HepG2 (cell line): ENCODE measurements at regions not wholly inside any gene's neighbourhood (a gene's known extent, or its start where the extent isn't known, plus 50 kb on each side); places are given as distances from the start of the nearest gene placed in this dataset.

Source experiments
- ATAC-seq: fragments of 200-7000 bp; cut with Tn5 transposase; 3 replicates; pipeline ENCODE4 v1.9.1; 2020; ENCODE audit warnings: mild to moderate bottlenecking, moderate library complexity
- BruUV-seq: library from RNA; stranded (reverse); fragments of 400-500 nt; replicated peaks from 2 replicates; lab custom pipeline; 2021; lab: Mats Ljungman, UMichigan
- CTCF ChIA-PET: fragments of 300-600 bp; formaldehyde crosslinking; extraction: SDS; loops from one replicate; lab custom pipeline; 2021; ENCODE audit warnings: low total read pairs, inconsistent platforms, low intra/inter-chr PET ratio; lab: Yijun Ruan, JAX
- POLR2A ChIA-PET: fragments of 350-600 bp; sonication (Branson Sonifier 250); formaldehyde crosslinking; loops from one replicate; lab custom pipeline; 2020; ENCODE audit warnings: antibody characterized with exemption, inconsistent platforms; lab: Yijun Ruan, JAX
- DNase-seq: peaks from one replicate; pipeline ENCODE4 v3.0.0-alpha.2; 2015; ENCODE audit warnings: low spot score
- FAIRE-seq: peaks from 3 replicates; lab custom pipeline; 2011; peaks lifted over from hg19 to GRCh38; lab: Jason Lieb, UNC
- H2AFZ ChIP-seq: one replicate; pipeline ENCODE4 v1.6.1; 2011; ENCODE audit warnings: low read length, inconsistent platforms
- H3K27ac ChIP-seq: fragments of 300-600 bp; 3 replicates; pipeline ENCODE4 v1.8.0; 2011; ENCODE audit warnings: mixed run types, mild to moderate bottlenecking, mixed read lengths, low read length, inconsistent platforms; ENCODE audit not compliant: insufficient read depth; ENCODE audit errors: extremely low read length
- H3K27me3 ChIP-seq, 2 experiments: fragments of 200-600 bp in 1 of 2; 2 replicates in 1 of 2; 3 replicates in 1 of 2; pipeline versions ENCODE4 v1.6.0 to v1.8.0; 2011; ENCODE audit warnings: low read length in 2 of 2, mild to moderate bottlenecking in 2 of 2, moderate library complexity in 2 of 2, inconsistent platforms in 1 of 2; ENCODE audit not compliant: insufficient read depth in 2 of 2, control insufficient read depth in 1 of 2
- H3K36me3 ChIP-seq, 2 experiments: fragments of 200-600 bp in 1 of 2; replicated peaks in 1 of 2; 2 replicates in 1 of 2; 3 replicates in 1 of 2; pipeline versions ENCODE4 v1.5.1 to v1.8.0; 2011; ENCODE audit warnings: low read length in 2 of 2, inconsistent platforms in 1 of 2; ENCODE audit not compliant: insufficient read depth in 2 of 2, control insufficient read depth in 1 of 2
- H3K4me1 ChIP-seq: 2 replicates; pipeline ENCODE4 v1.5.1; 2012; ENCODE audit warnings: low read length, inconsistent platforms; ENCODE audit not compliant: insufficient read depth
- H3K4me2 ChIP-seq: 2 replicates; pipeline ENCODE4 v1.6.0; 2011; ENCODE audit warnings: low read depth, low read length, inconsistent platforms
- H3K4me3 ChIP-seq, 3 experiments: fragments of 200-600 bp in 1 of 3; sonication (generic), shearing (Covaris generic) in 1 of 3; replicated peaks in 1 of 3; 2 replicates each; pipeline ENCODE4 v1.5.1; 2011 to 2016; ENCODE audit warnings: low read length in 3 of 3, inconsistent platforms in 2 of 3, low read depth in 2 of 3, mild to moderate bottlenecking in 2 of 3, control low read depth in 1 of 3, mixed read lengths in 1 of 3; ENCODE audit not compliant: insufficient read depth in 1 of 3
- H3K79me2 ChIP-seq: one replicate; pipeline ENCODE4 v1.6.1; 2011; ENCODE audit warnings: low read length, inconsistent platforms; ENCODE audit not compliant: insufficient read depth
- H3K9ac ChIP-seq: 2 replicates; pipeline ENCODE4 v1.6.0; 2011; ENCODE audit warnings: mild to moderate bottlenecking, low read depth, low read length, inconsistent platforms; ENCODE audit not compliant: insufficient read depth
- H3K9me3 ChIP-seq: 2 replicates; pipeline ENCODE4 v1.5.1; 2012; ENCODE audit warnings: mild to moderate bottlenecking, low read length
- H4K20me1 ChIP-seq: 2 replicates; pipeline ENCODE4 v1.6.0; 2011; ENCODE audit warnings: inconsistent platforms, mild to moderate bottlenecking, low read length, moderate library complexity; ENCODE audit not compliant: insufficient read depth
- WIZ ChIP-seq: sonication (generic); formaldehyde crosslinking; IDR thresholded peaks from 2 replicates; pipeline ENCODE4 v1.5.1; 2020; ENCODE audit warnings: mild to moderate bottlenecking, missing genetic modification reagents
- ZNF484 ChIP-seq: sonication (generic); formaldehyde crosslinking; IDR thresholded peaks from 2 replicates; pipeline ENCODE4 v1.5.1; 2020; ENCODE audit warnings: mild to moderate bottlenecking, low read depth, missing genetic modification reagents, borderline replicate concordance
- ZNF800 ChIP-seq: sonication (generic); formaldehyde crosslinking; IDR thresholded peaks from 2 replicates; pipeline ENCODE4 v1.4.0; 2020; ENCODE audit warnings: missing genetic modification reagents
- WGBS: methylation state at CpG from one replicate; pipeline ENCODE4 v1.1.6; 2017; ENCODE audit warnings: low lambda C conversion rate; 5-methylcytosine and 5-hydroxymethylcytosine counted together
- in situ Hi-C: cut with HindIII; loops from 2 replicates; pipeline ENCODE4 v1.10.0; 2017; ENCODE audit warnings: low pct_unique_long_range_greater_than_20kb; ENCODE audit not compliant: extremely low pct_ligation_motif_present
- intact Hi-C: fragments of 100-400 bp; cut with micrococcal nuclease; formaldehyde crosslinking; loops from one replicate; pipeline ENCODE4 v1.10.0; 2022; ENCODE audit not compliant: unreplicated experiment

GRCh38 chr1:38474738-38475623, 384.6 kb downstream of the RRAGC start:
- no peak overlapping the region for H3K4me3 ChIP-seq
- no TSS peak for BruUV-seq
- H3K4me2 ChIP-seq: no peak overlapping the region
- ATAC-seq (no peak), DNase-seq (no peak), FAIRE-seq (no peak)
- H3K27me3 ChIP-seq: peaks cover 0 to 31% of the 10 kb centered on the region in 2 experiments; a peak in 2 of 5 replicates
- intact Hi-C loops (no loop called here), in situ Hi-C loops (no loop called here)
- no peak for TF ChIP-seq WIZ (CRISPR knock-in tag)
- no peaks in the 10 kb centered on the region for H3K36me3 ChIP-seq
- no peaks in the 10 kb centered on the region for H3K9me3 ChIP-seq
- H3K79me2 ChIP-seq: no peaks in the 10 kb centered on the region
- no peak overlapping the region for H3K27ac ChIP-seq
- ChIA-PET CTCF (no interaction called here), POLR2A (no interaction called here)
- WGBS: 48% methylated on average over 18 of the region's 18 CpGs
- no peaks in the 10 kb centered on the region for H3K4me1 ChIP-seq
- H2AFZ ChIP-seq: no peak overlapping the region
- H3K9ac ChIP-seq: no peak overlapping the region
- H4K20me1 ChIP-seq: no peaks in the 10 kb centered on the region

- TF ChIP-seq ZNF800 (no peak), ZNF484 (CRISPR knock-in tag) (no peak)
- no peaks in the 10 kb centered on the region for H3K9me3 ChIP-seq
- ChIA-PET CTCF (no interaction called here), POLR2A (no interaction called here)
- no peaks in the 10 kb centered on the region for H3K79me2 ChIP-seq
- FAIRE-seq: no peak
- H2AFZ ChIP-seq: no peak overlapping the region
- H3K4me1 ChIP-seq: no peaks in the 10 kb centered on the region
- in situ Hi-C loops (no loop called here), intact Hi-C loops (no loop called here)
- H3K27ac ChIP-seq: no peak overlapping the region
- 17% methylated on average over 2 of the region's 2 CpGs for WGBS
- BruUV-seq: no TSS peak
- H4K20me1 ChIP-seq: no peaks in the 10 kb centered on the region
- no peak for DNase-seq
- ATAC-seq: no peak
- no peak overlapping the region for H3K4me2 ChIP-seq
- H3K9ac ChIP-seq: no peak overlapping the region
- peaks cover 1 to 12% of the 10 kb centered on the region in 2 experiments; a peak in 1 of 5 replicates for H3K27me3 ChIP-seq
- H3K36me3 ChIP-seq: no peaks in the 10 kb centered on the region
- no peak overlapping the region for H3K4me3 ChIP-seq
These were observed 393.1 kb downstream of the RRAGC start for GRCh38 chr1:38466487-38466886.
